HFF-Myc (cell line): ENCODE measurements at regions not wholly inside any gene's neighbourhood (a gene's known extent, or its start where the extent isn't known, plus 50 kb on each side); places are given as distances from the start of the nearest gene placed in this dataset.

ENCODE experiments used
- DNase-seq: peaks from one replicate; pipeline ENCODE4 v3.0.0-alpha.2; 2011; ENCODE audit warnings: low read depth; ENCODE audit errors: extremely low read depth
- H3K4me3 ChIP-seq: replicated peaks from 2 replicates; pipeline ENCODE4 v1.5.1; 2011; ENCODE audit warnings: low read depth, mild to moderate bottlenecking, control low read depth, low read length
- CTCF ChIP-seq: IDR thresholded peaks from 2 replicates; pipeline ENCODE4 v1.5.1; 2012; ENCODE audit warnings: mild to moderate bottlenecking, low read depth, low read length, control low read depth; ENCODE audit errors: missing control alignments

GRCh38 chrX:131762802-131763234 lies 218.9 kb downstream of the OR13H1 start:
- no peak for DNase-seq
- no peak overlapping the region for H3K4me3 ChIP-seq
- no peak for TF ChIP-seq CTCF

- H3K4me3 ChIP-seq = no peak overlapping the region
- TF ChIP-seq CTCF = no peak
- no peak for DNase-seq
These were observed 219.8 kb downstream of the OR13H1 start for GRCh38 chrX:131763674-131764073.

DNA sequence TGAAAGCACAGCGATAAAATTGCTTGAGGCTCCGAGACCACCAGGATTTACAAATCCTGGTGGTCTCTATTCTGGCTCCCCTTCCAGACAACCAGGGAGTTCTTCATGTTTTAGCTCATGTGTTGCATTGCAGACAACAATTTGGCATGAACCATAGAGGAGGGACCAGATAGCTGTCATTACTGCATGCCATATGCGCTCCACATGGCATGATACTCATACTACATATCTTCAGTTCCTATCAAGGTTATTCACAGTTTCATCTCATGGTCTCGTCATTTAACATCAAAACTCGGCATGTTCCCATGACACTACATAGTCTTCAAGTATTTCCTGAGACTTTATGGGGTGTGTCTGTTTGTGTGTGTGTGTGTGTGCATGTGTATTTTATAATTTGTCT lies 220.3 kb downstream of the OR13H1 start:
- DNase-seq = no peak
- no peak for TF ChIP-seq CTCF
- H3K4me3 ChIP-seq = no peak overlapping the region

DNA sequence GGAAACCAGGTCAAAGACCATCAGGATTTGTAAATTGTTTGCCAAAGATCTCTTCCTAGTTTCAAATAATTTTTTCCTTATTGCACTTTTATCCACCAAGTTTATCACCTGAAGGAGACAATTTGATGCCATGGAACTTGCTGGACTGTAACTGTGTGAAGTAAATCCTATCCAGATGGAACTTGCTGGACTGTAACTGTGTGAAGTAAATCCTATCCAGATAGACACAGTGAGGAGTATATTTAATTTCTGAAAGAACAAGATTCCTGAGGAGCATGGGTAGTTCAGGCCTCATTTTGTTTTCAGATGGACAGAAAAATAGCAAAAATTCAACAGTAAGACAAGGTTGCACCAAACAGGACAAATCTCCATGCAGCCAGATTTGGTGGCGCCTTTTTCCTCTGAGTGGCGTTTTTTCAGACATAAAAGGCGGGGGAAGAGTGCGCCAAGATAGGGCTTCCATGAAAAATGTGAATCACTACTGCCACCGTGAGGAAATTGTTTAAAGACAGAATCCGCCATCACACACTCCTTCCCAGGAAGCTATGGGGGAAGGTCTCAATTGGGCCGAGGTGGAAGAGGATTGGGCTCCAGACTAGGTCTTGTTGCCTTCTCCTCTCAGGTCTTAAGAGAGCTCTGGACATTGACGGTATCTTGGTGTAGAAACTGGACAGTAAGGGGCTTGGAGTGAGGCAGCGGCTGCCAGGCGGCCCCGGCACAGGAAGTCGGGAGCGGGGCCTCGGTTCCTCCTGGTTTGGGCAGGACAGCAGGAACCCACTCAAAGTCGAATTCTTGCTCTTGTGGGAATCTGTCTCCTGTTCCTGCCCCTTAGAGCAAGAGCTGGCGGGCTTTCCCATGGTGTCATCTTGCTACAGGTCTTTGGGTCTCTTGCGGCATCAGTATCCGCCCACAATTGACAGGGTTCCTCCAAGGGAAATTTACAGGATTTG lies 234.7 kb downstream of the OR13H1 start:
- no peak for DNase-seq
- no peak overlapping the region for H3K4me3 ChIP-seq
- no peak for TF ChIP-seq CTCF

DNA sequence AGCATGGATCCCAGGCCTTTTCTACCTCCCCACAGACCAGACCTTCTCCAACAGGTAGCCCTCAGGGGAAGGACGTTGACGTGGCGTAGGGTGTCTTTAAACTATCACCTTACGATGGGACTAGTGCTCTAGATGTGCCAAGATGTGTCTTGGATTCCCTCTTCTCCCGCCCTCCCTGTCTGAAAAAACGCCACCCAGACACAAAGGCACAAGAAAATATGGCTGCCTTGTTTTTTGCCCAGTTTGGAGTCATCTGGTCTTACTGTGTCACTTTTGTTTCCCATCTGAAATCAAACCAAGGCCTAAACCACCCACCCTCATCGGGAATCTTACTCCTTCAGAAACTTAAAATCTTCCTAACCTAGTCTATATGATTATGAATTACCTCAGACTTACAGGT lies 235.4 kb downstream of the OR13H1 start:
- H3K4me3 ChIP-seq = no peak overlapping the region
- DNase-seq = no peak
- TF ChIP-seq CTCF = no peak

- no peak for DNase-seq
- no peak for TF ChIP-seq CTCF
- no peak overlapping the region for H3K4me3 ChIP-seq
These were observed 235.9 kb downstream of the OR13H1 start for GRCh38 chrX:131779741-131780140.
